AG04450 (cell line): ENCODE measurements at regions not wholly inside any gene's neighbourhood (a gene's known extent, or its start where the extent isn't known, plus 50 kb on each side); places are given as distances from the start of the nearest gene placed in this dataset.

Experiments used
- CTCF ChIA-PET: fragments of 300-600, 350-600 bp; formaldehyde crosslinking; extraction: SDS; loops from one replicate; lab custom pipeline; 2022; ENCODE audit warnings: antibody characterized with exemption, inconsistent platforms; lab: Charles Lee
- POLR2A ChIA-PET: fragments of 350-600 bp; formaldehyde crosslinking; extraction: SDS; loops from one replicate; lab custom pipeline; 2021; ENCODE audit warnings: antibody characterized with exemption, inconsistent platforms; lab: Yijun Ruan, JAX
- DNase-seq: peaks from one replicate; pipeline ENCODE4 v3.0.0-alpha.2; 2011; ENCODE audit warnings: low read depth, low spot score
- H3K27ac ChIP-seq: one replicate; pipeline ENCODE4 v1.5.1; 2012; ENCODE audit warnings: low read depth, low read length, control low read depth
- H3K27me3 ChIP-seq: one replicate; pipeline ENCODE4 v1.6.0; 2012; ENCODE audit warnings: low read length; ENCODE audit not compliant: control insufficient read depth, insufficient read depth
- H3K4me3 ChIP-seq: 2 replicates; pipeline ENCODE4 v1.5.1; 2011; ENCODE audit warnings: mild to moderate bottlenecking, low read depth, low read length, control low read depth
- H3K9me3 ChIP-seq: 2 replicates; pipeline ENCODE4 v1.5.1; 2012; ENCODE audit warnings: low read length; ENCODE audit not compliant: control insufficient read depth, insufficient read depth
- CTCF ChIP-seq: IDR thresholded peaks from 2 replicates; pipeline ENCODE4 v1.5.1; 2011; ENCODE audit warnings: low read depth, low read length, control low read depth, inconsistent platforms

GRCh38 chr2:7835693-7836680 is 845.9 kb upstream of the ID2 start:
- Histone ChIP-seq H3K27ac (no peak overlapping the region), H3K27me3 (no peaks in the 10 kb centered on the region), H3K9me3 (no peaks in the 10 kb centered on the region; the same call in 1 of the 2 replicates), H3K4me3 (no peak overlapping the region)
- POLR2A ChIA-PET: no interaction called here
- CTCF ChIA-PET: no interaction called here
- no peak for TF ChIP-seq CTCF
- no peak for DNase-seq

- H3K4me3 ChIP-seq: no peak overlapping the region
- TF ChIP-seq CTCF: no peak
- no peaks in the 10 kb centered on the region for H3K27me3 ChIP-seq
- H3K27ac ChIP-seq: no peak overlapping the region
- ChIA-PET POLR2A (no interaction called here), CTCF (no interaction called here)
- no peak for DNase-seq
- H3K9me3 ChIP-seq: no peaks in the 10 kb centered on the region; the same call in 1 of the 2 replicates
These were observed 844.6 kb upstream of the ID2 start for GRCh38 chr2:7837237-7837760.

GRCh38 chr2:7838669-7839068 is 843.2 kb upstream of the ID2 start:
- ChIA-PET POLR2A (no interaction called here), CTCF (no interaction called here)
- DNase-seq: no peak
- Histone ChIP-seq H3K4me3 (no peak overlapping the region), H3K27ac (no peak overlapping the region), H3K27me3 (no peaks in the 10 kb centered on the region), H3K9me3 (no peaks in the 10 kb centered on the region; the same call in 1 of the 2 replicates)
- TF ChIP-seq CTCF: no peak

- Histone ChIP-seq H3K27me3 (no peaks in the 10 kb centered on the region), H3K9me3 (no peaks in the 10 kb centered on the region; the same call in 1 of the 2 replicates), H3K4me3 (no peak overlapping the region), H3K27ac (no peak overlapping the region)
- POLR2A ChIA-PET: no interaction called here
- no peak for DNase-seq
- no peak for TF ChIP-seq CTCF
- CTCF ChIA-PET: no interaction called here
These were observed 841.0 kb upstream of the ID2 start for GRCh38 chr2:7840651-7841380.
